Mesodermal cell (in vitro differentiated cells): ENCODE measurements at regions not wholly inside any gene's neighbourhood (a gene's known extent, or its start where the extent isn't known, plus 50 kb on each side); places are given as distances from the start of the nearest gene placed in this dataset.
A peak's percentile ranks its signal among the peaks of the same experiment; 100 is the strongest.
"Not testable (repeated sequence)": the region's sequence is repeated elsewhere in the genome, so short reads cannot be mapped to it uniquely, and the experiment has no call there.

Experiments used
- H3K27ac ChIP-seq: 2 replicates; pipeline ENCODE4 v1.7.0; 2013; ENCODE audit warnings: mild to moderate bottlenecking, low read depth, low read length, moderate library complexity; ENCODE audit not compliant: severe bottlenecking
- H3K36me3 ChIP-seq: 2 replicates; pipeline ENCODE4 v1.7.1; 2013; ENCODE audit warnings: mild to moderate bottlenecking, low read length, moderate library complexity; ENCODE audit not compliant: control insufficient read depth, insufficient read depth
- H3K4me1 ChIP-seq: one replicate; pipeline ENCODE4 v1.7.1; 2013; ENCODE audit warnings: mild to moderate bottlenecking, low read length; ENCODE audit not compliant: insufficient read depth, control insufficient read depth, poor library complexity, severe bottlenecking
- H3K4me3 ChIP-seq: 2 replicates; pipeline ENCODE4 v1.7.0; 2013; ENCODE audit warnings: low read length, control low read depth, mild to moderate bottlenecking; ENCODE audit not compliant: insufficient read depth, poor library complexity, severe bottlenecking; ENCODE audit errors: extremely low read depth
- H3K9me3 ChIP-seq: 2 replicates; pipeline ENCODE4 v1.7.1; 2013; ENCODE audit warnings: mild to moderate bottlenecking, low read length, moderate library complexity; ENCODE audit not compliant: control insufficient read depth
- WGBS, 2 experiments: methylation state at CpG; one replicate each; pipeline ENCODE4 v1.1.5; 2013; ENCODE audit warnings: missing lambda C conversion rate in 2 of 2; ENCODE audit not compliant: insufficient coverage in 2 of 2; 5-methylcytosine and 5-hydroxymethylcytosine counted together

DNA sequence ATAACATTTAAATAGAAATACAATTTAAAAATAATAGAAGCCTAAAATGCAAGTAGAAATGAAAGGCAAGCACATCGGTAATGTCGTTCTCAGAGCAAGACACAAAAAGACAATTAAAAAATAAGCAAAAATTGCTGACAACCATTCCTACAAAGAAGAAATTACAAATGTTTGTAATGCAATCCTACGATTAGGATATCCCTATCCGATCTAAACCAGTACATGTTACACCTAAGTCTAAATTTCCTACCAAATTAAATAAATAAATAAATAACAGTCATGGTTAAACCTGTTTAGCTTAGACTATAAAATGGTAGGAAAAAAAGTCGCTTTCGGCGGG, 90.0 kb downstream of the ANXA2R start:
- 91 to 98% methylated on average over 3 to 5 of the region's 7 CpGs for WGBS, 2 experiments
- peaks cover 11% of the 10 kb centered on the region for H3K4me1 ChIP-seq
- peaks cover 36% of the 10 kb centered on the region for H3K9me3 ChIP-seq
- peak overlapping the region; percentile 46 for H3K27ac ChIP-seq
- no peaks in the 10 kb centered on the region for H3K36me3 ChIP-seq
- no peak overlapping the region for H3K4me3 ChIP-seq

DNA sequence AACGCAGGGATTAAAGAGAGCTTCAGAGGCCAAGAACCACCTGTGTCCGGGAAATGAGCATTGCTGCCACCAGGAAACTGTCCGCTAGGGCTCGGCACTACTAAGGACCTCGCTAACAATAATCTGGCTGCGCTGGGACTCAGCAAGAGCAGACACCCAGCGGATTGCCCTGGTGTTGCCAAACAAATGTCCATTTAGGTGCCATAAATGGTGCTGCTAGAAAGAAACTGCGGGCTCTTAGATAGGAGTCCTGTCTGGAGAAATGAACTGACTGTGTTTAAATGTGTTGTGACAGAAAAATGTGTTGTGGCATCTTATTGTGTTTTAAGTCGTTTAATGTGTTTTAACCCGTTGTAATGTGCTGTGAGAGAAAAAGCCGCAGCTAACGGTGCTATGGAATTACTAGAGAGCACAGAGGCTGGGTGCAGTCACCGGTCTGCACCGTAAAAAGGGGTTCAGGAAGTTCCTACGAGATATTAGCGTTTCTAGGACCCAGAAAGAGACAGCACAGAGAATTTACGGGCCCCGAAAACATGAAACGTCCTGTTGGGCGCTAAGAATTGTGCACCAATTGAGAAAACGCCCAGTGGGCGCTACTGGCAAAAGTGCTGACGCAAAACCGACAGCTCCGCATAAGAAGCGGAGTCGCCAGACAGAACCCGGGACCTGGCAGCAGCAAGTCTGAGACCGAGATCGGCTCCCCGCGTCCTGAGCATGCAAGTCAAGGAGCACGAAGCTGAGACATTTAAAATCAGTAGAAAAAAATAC, 90.6 kb downstream of the ANXA2R start:
- H3K27ac ChIP-seq: no peak overlapping the region
- peaks cover 12% of the 10 kb centered on the region for H3K4me1 ChIP-seq
- no peaks in the 10 kb centered on the region for H3K36me3 ChIP-seq
- H3K4me3 ChIP-seq: no peak overlapping the region
- WGBS, 2 experiments: 95% methylated on average over 24 to 28 of the region's 33 CpGs
- H3K9me3 ChIP-seq: peaks cover 36% of the 10 kb centered on the region

DNA sequence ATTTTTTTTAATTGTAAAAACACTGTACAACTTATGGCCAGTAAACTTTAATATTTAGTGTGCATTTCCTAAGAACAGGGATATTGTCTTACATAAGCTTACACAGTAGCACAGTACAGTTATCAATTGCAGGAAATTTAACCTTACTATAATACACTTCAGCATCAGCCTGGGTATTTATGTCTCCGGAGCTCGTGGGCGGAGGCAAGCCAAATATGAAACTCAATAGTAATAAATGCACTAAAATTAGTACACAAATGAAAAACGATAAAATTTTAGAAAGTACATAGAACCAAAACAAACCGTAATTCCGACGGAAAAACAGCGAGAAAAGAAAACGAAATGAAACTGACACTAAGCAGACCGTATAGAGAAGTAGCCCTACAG, 91.2 kb downstream of the ANXA2R start:
- 97 to 98% methylated on average over 6 to 7 of the region's 10 CpGs for WGBS, 2 experiments
- peaks cover 12% of the 10 kb centered on the region for H3K4me1 ChIP-seq
- H3K36me3 ChIP-seq: no peaks in the 10 kb centered on the region
- H3K9me3 ChIP-seq: peaks cover 36% of the 10 kb centered on the region
- H3K27ac ChIP-seq: no peak overlapping the region
- H3K4me3 ChIP-seq: no peak overlapping the region

DNA sequence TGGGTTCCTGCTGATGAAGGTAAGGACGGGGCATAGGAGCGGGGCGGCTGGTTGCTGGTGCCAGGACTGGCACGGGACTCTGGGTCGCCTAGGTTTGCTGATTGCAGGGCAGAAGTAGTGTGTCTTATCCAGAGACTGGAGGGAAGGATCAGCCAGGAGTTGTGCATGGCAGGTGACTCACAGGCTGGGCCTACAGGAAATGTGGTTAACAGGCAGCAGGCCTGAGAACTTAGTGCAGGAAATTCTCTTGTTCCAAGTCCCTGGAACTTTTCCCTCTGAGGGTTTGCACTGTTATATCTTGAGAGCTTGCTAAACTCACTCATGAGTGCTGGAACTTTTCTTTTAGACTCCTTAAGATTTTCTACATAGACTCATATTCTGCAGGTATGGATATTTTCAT, 95.1 kb downstream of the ANXA2R start:
- H3K27ac ChIP-seq: peak overlapping the region; percentile 79
- peaks cover 11% of the 10 kb centered on the region for H3K9me3 ChIP-seq
- no peaks in the 10 kb centered on the region for H3K36me3 ChIP-seq
- 84 to 88% methylated on average over 5 of the region's 5 CpGs for WGBS, 2 experiments
- no peak overlapping the region for H3K4me3 ChIP-seq
- peaks cover 12% of the 10 kb centered on the region for H3K4me1 ChIP-seq

DNA sequence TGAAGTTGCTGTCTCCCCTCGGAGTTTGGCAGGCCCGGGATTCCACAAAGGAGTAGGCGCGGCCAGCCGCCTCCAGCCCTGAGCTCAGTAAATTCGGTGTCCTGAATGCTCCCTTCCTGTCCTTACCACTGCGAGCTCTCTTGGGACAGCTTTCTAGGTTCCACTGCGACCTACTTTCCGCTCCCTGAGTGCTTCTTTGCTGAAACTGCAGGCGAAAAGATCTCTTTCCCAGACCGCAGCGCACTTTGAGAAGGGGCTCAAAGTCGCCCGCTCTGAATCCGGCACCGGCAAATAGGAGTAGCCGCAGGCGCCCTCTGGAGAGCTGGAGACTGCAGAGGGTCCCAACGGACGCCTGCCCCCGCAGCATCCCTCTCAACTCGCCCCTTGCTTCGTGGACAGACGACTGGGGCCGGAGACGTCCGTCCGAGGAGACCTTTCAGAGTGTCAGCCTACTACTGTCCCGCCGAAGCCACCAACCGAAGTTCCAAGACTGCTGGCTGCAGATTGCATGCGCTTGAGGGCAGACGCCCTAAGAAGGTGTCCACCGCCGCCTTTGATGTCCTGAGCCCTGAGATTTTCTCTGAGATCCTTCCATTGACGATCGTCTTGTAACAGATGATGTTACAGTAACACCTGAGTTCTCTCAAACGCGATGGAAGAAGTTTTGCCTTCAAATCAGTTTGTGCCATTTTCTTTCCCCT, 96.0 kb downstream of the ANXA2R start:
- WGBS, 2 experiments: 79 to 85% methylated on average over 39 of the region's 39 CpGs
- Histone ChIP-seq H3K9me3 (peaks cover 4% of the 10 kb centered on the region), H3K27ac (no peak overlapping the region), H3K36me3 (no peaks in the 10 kb centered on the region), H3K4me1 (peaks cover 7% of the 10 kb centered on the region), H3K4me3 (no peak overlapping the region)

DNA sequence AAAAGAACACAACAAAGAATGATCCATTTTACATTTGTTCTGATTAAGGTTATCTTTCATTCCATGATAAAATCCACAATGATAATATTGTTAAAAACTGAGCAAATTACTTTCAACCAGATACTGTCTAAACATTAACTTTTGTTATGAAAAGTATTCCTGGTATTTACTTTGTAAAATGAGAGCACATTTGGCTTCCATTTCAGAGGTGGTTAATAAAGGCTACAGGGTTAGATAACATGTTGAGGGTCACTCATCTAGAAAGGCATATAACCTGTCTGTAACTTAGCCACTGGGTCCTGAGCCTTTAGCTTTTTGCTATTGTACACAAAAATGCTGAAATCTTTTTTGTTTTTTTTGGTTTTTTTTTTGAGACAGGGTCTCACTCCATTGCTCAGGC, 99.3 kb downstream of the ANXA2R start:
- H3K4me1 ChIP-seq: peaks cover 7% of the 10 kb centered on the region
- no peak overlapping the region for H3K4me3 ChIP-seq
- H3K9me3 ChIP-seq: no peaks in the 10 kb centered on the region
- no peaks in the 10 kb centered on the region for H3K36me3 ChIP-seq
- H3K27ac ChIP-seq: no peak overlapping the region

DNA sequence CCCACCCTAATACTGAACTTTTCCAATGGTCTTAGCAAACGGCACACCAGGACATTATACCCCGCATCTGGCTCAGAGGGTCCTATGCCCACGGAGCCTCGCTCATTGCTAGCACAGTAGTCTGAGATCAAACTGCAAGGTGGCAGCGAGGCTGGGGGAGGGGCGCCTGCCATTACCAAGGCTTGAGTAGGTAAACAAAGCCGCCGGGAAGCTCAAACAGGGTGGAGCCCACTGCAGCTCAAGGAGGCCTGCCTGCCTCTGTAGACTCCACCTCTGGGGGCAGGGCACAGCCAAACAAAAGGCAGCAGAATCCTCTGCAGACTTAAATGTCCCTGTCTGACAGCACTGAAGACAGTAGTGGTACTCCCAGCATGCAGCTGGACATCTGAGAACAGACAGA, 108.1 kb downstream of the ANXA2R start:
- not testable (repeated sequence) for H3K4me1 ChIP-seq, H3K27ac ChIP-seq, H3K4me3 ChIP-seq, H3K36me3 ChIP-seq, H3K9me3 ChIP-seq
- whole genome bisulfite sequencing, 2 experiments: 86 to 90% methylated on average over 6 to 7 of the region's 8 CpGs

DNA sequence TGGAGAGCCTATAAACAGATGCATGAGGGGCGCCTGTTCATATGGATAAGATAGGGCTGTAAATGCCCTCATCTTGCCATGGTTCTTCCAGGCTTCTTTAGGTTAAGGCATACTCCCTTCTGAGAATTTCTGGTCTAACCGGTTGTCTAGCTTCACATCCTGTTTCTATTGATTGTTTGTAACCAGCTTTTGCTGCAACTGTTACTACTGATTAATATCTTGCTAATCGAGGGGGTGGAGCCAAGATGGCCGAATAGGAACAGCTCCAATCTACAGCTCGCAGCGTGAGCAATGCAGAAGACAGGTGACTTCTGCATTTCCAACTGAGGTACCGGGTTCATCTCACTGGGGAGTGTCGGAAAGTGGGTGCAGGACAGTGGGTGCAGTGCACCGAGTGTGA, 108.7 kb downstream of the ANXA2R start:
- WGBS, 2 experiments: 95% methylated on average over 4 to 7 of the region's 9 CpGs
- H3K4me1 ChIP-seq, H3K27ac ChIP-seq, H3K4me3 ChIP-seq, H3K36me3 ChIP-seq, H3K9me3 ChIP-seq: not testable (repeated sequence)

DNA sequence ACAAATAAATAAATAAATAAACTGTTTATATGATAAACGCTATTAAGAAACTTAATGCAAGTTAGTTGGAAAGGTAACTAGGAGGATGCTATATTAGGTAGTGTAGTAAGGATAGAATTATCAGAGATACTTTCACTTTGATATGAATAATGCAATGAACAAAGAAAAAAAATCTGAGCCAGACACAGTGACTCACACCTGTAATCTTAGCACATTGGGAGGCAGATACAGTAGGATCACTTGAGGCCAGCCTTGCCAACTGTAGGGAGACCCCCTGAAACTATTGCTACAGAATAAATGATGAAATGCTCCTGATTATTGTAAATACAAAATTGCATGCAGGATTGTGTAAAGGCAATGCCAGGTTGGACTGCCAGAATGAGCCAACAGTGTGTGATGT, 109.2 kb downstream of the ANXA2R start:
- Histone ChIP-seq H3K36me3 (no peaks in the 10 kb centered on the region), H3K9me3 (peaks cover 7% of the 10 kb centered on the region), H3K27ac (no peak overlapping the region), H3K4me1 (no peaks in the 10 kb centered on the region), H3K4me3 (no peak overlapping the region)
- WGBS, 2 experiments: no CpG with 5 or more reads among the region's 1 CpG

DNA sequence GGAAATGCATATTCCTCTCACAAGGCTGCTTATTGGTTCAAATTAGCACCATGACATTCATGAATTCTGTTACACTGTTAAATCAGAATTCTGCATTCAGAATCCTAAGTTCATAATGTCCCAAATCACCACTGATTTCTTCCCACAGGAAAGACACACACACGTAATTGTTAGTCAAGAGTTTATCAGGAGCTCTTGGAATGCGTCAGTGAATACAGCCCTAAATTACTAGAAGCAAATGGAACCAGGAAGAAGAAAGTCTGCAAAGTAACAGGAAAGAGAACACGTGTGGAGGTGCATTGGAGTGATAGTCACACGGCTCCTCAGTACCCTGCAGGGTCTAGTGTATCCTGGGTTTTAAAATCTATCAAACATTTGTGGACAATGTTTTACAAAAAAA, 110.2 kb downstream of the ANXA2R start:
- H3K4me1 ChIP-seq: no peaks in the 10 kb centered on the region
- no peak overlapping the region for H3K27ac ChIP-seq
- no peak overlapping the region for H3K4me3 ChIP-seq
- peaks cover 8% of the 10 kb centered on the region for H3K9me3 ChIP-seq
- 60% methylated on average over 1 of the region's 4 CpGs; no CpG with 5 or more reads in 1 of the 2 experiments for WGBS, 2 experiments
- no peaks in the 10 kb centered on the region for H3K36me3 ChIP-seq

DNA sequence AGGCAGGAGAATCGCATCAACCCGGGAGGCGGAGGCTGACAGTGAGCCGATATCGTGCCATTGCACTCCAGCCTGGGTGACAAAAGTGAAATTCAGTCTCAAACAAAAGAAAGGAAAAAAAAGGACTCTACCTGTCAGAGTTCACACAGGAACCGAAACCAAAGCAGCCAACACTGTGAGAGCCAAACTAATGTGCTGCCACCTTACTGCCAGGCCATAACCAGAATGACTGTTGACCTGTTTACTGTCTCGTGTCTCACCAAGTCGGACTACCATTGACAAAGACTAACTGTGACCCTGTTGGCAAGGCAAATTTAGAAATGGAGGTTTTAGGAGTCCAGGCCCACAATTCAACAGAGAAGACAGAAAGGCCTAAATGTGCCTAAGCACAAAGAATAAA, 112.4 kb downstream of the ANXA2R start:
- no peaks in the 10 kb centered on the region for H3K4me1 ChIP-seq
- H3K4me3 ChIP-seq: no peak overlapping the region
- 93 to 97% methylated on average over 8 of the region's 8 CpGs for WGBS, 2 experiments
- peaks cover 17% of the 10 kb centered on the region for H3K9me3 ChIP-seq
- H3K36me3 ChIP-seq: no peaks in the 10 kb centered on the region
- H3K27ac ChIP-seq: no peak overlapping the region
